H1 (cell line): ENCODE measurements at regions not wholly inside any gene's neighbourhood (a gene's known extent, or its start where the extent isn't known, plus 50 kb on each side); places are given as distances from the start of the nearest gene placed in this dataset.

Source experiments
- CTCF ChIA-PET: fragments of 300-600 bp; sonication (Branson Sonifier 250); formaldehyde crosslinking; loops from one replicate; lab custom pipeline; 2021; ENCODE audit not compliant: partially characterized antibody; lab: Charles Lee
- POLR2A ChIA-PET: fragments of 300-600 bp; sonication (Branson Sonifier 250); formaldehyde crosslinking; loops from one replicate; lab custom pipeline; 2021; ENCODE audit warnings: inconsistent platforms; ENCODE audit not compliant: partially characterized antibody; lab: Charles Lee
- DNase-seq, 2 experiments: peaks; one replicate each; pipeline versions ENCODE4 v3.0.0 to v3.0.0-alpha.2; 2010 to 2022; ENCODE audit warnings: low spot score in 2 of 2, low read depth in 1 of 2, mixed read lengths in 1 of 2
- FAIRE-seq: peaks from 2 replicates; lab custom pipeline; 2011; peaks lifted over from hg19 to GRCh38; lab: Jason Lieb, UNC
- H2AFZ ChIP-seq: 2 replicates; pipeline ENCODE4 v1.8.1; 2012; ENCODE audit warnings: low read length, inconsistent platforms
- H2AK5ac ChIP-seq: 2 replicates; pipeline ENCODE4 v1.6.1; 2013; ENCODE audit warnings: low read depth, low read length
- H2BK120ac ChIP-seq: replicated peaks from 2 replicates; pipeline ENCODE3; 2013; ENCODE audit warnings: low read depth, low read length, inconsistent platforms
- H2BK12ac ChIP-seq: 2 replicates; pipeline ENCODE4 v1.6.1; 2013; ENCODE audit warnings: low read depth, low read length
- H2BK15ac ChIP-seq: 2 replicates; pipeline ENCODE4 v1.6.1; 2013; ENCODE audit warnings: low read length
- H2BK20ac ChIP-seq: 2 replicates; pipeline ENCODE4 v1.6.1; 2013; ENCODE audit warnings: low read length
- H2BK5ac ChIP-seq: 2 replicates; pipeline ENCODE4 v1.6.1; 2013; ENCODE audit warnings: low read depth, low read length
- H3K14ac ChIP-seq: 2 replicates; pipeline ENCODE4 v1.6.1; 2013; ENCODE audit warnings: inconsistent platforms; ENCODE audit not compliant: insufficient read length
- H3K18ac ChIP-seq: 2 replicates; pipeline ENCODE4 v1.6.1; 2013; ENCODE audit warnings: low read length; ENCODE audit errors: extremely low read depth
- H3K23ac ChIP-seq: 2 replicates; pipeline ENCODE4 v1.6.1; 2013; ENCODE audit warnings: inconsistent platforms; ENCODE audit not compliant: insufficient read length
- H3K23me2 ChIP-seq: 2 replicates; pipeline ENCODE4 v1.6.1; 2013; ENCODE audit warnings: low read depth, low read length
- H3K27ac ChIP-seq: 2 replicates; pipeline ENCODE4 v1.6.1; 2011; ENCODE audit warnings: low read depth, low read length, inconsistent platforms
- H3K27me3 ChIP-seq, 4 experiments: replicated peaks in 1 of 4; 1 replicate in 1 of 4; 2 replicates in 3 of 4; pipeline versions ENCODE4 v1.6.1 to v1.8.1; 2011 to 2013; ENCODE audit warnings: low read length in 3 of 4, mild to moderate bottlenecking in 3 of 4, inconsistent platforms in 2 of 4, mixed read lengths in 2 of 4, moderate library complexity in 1 of 4; ENCODE audit not compliant: control insufficient read depth in 3 of 4, insufficient read depth in 3 of 4; ENCODE audit errors: extremely low read depth in 1 of 4
- H3K36me3 ChIP-seq, 4 experiments: 2 replicates each; pipeline versions ENCODE4 v1.6.1 to v1.8.1; 2011 to 2013; ENCODE audit warnings: mild to moderate bottlenecking in 4 of 4, low read length in 3 of 4, moderate library complexity in 2 of 4, control low read depth in 1 of 4, inconsistent platforms in 1 of 4; ENCODE audit not compliant: insufficient read depth in 4 of 4, control insufficient read depth in 2 of 4
- H3K4ac ChIP-seq: replicated peaks from 2 replicates; pipeline ENCODE3; 2013; ENCODE audit warnings: low read length, low read depth, mixed read lengths, inconsistent platforms; ENCODE audit not compliant: insufficient read length
- H3K4me1 ChIP-seq, 4 experiments: replicated peaks in 1 of 4; 1 replicate in 1 of 4; 2 replicates in 3 of 4; pipeline versions ENCODE4 v1.6.1 to v1.8.1; 2011 to 2013; ENCODE audit warnings: low read length in 3 of 4, inconsistent platforms in 2 of 4, mixed read lengths in 1 of 4; ENCODE audit not compliant: insufficient read depth in 4 of 4, control insufficient read depth in 3 of 4
- H3K4me2 ChIP-seq, 2 experiments: 2 replicates each; pipeline versions ENCODE4 v1.6.1 to v1.8.1; 2011 to 2013; ENCODE audit warnings: low read depth in 2 of 2, low read length in 2 of 2, control low read depth in 1 of 2, inconsistent platforms in 1 of 2, mild to moderate bottlenecking in 1 of 2; ENCODE audit not compliant: insufficient read depth in 1 of 2
- H3K4me3 ChIP-seq, 4 experiments: fragments of 200-600, 300-600 bp in 1 of 4; sonication (generic), shearing (Covaris generic), sonication (Bioruptor Twin) in 1 of 4; 2 replicates each; pipeline versions ENCODE4 v1.5.1 to v1.8.1; 2011 to 2016; ENCODE audit warnings: low read length in 4 of 4, low read depth in 3 of 4, control low read depth in 2 of 4, inconsistent platforms in 2 of 4, mild to moderate bottlenecking in 2 of 4, mixed read lengths in 1 of 4, moderate library complexity in 1 of 4; ENCODE audit not compliant: insufficient read depth in 2 of 4; ENCODE audit errors: extremely low read depth in 1 of 4
- H3K56ac ChIP-seq: replicated peaks from 2 replicates; pipeline ENCODE3; 2013; ENCODE audit warnings: low read depth, mild to moderate bottlenecking, mixed read lengths, low read length, inconsistent platforms; ENCODE audit not compliant: insufficient read length
- H3K79me1 ChIP-seq: 2 replicates; pipeline ENCODE4 v1.6.1; 2013; ENCODE audit warnings: low read depth, low read length, control low read depth
- H3K79me2 ChIP-seq, 2 experiments: 2 replicates each; pipeline versions ENCODE4 v1.6.1 to v1.8.1; 2012 to 2013; ENCODE audit warnings: low read length in 2 of 2, mild to moderate bottlenecking in 2 of 2, inconsistent platforms in 1 of 2; ENCODE audit not compliant: insufficient read depth in 2 of 2, control insufficient read depth in 1 of 2
- H3K9ac ChIP-seq, 4 experiments: replicated peaks in 1 of 4; 1 replicate in 1 of 4; 2 replicates in 3 of 4; pipeline versions ENCODE4 v1.6.1 to v1.8.1; 2011 to 2013; ENCODE audit warnings: low read depth in 3 of 4, low read length in 3 of 4, control low read depth in 2 of 4, mild to moderate bottlenecking in 2 of 4, moderate library complexity in 2 of 4, inconsistent platforms in 1 of 4; ENCODE audit errors: extremely low read depth in 1 of 4
- H3K9me3 ChIP-seq, 2 experiments: 2 replicates each; pipeline versions ENCODE4 v1.6.1 to v1.8.1; 2012 to 2013; ENCODE audit warnings: mild to moderate bottlenecking in 2 of 2, moderate library complexity in 2 of 2, control low read depth in 1 of 2, inconsistent platforms in 1 of 2, low read depth in 1 of 2, low read length in 1 of 2, mixed read lengths in 1 of 2; ENCODE audit not compliant: insufficient read depth in 2 of 2
- H4K20me1 ChIP-seq, 2 experiments: replicated peaks in 1 of 2; 2 replicates each; pipeline versions ENCODE3 to v1.8.1; 2011 to 2013; ENCODE audit warnings: inconsistent platforms in 2 of 2, low read length in 2 of 2, mild to moderate bottlenecking in 1 of 2; ENCODE audit not compliant: insufficient read depth in 2 of 2, control insufficient read depth in 1 of 2
- H4K5ac ChIP-seq: 2 replicates; pipeline ENCODE4 v1.6.1; 2013; ENCODE audit warnings: low read length, low read depth, mixed read lengths, inconsistent platforms; ENCODE audit not compliant: insufficient read length
- H4K8ac ChIP-seq: 2 replicates; pipeline ENCODE4 v1.8.0; 2013; ENCODE audit warnings: mild to moderate bottlenecking, moderate library complexity, low read length, inconsistent platforms; ENCODE audit not compliant: insufficient read depth; ENCODE audit errors: extremely low read depth
- H4K91ac ChIP-seq: replicated peaks from 2 replicates; pipeline ENCODE3; 2013; ENCODE audit warnings: low read length, mixed read lengths, inconsistent platforms; ENCODE audit not compliant: insufficient read length
- BACH1 ChIP-seq: IDR thresholded peaks from 2 replicates; pipeline ENCODE4 v1.6.1; 2012; ENCODE audit warnings: low read length, improper control_type of control experiment
- CHD1 ChIP-seq: IDR thresholded peaks from 2 replicates; pipeline ENCODE4 v1.6.1; 2012; ENCODE audit warnings: low read depth, low read length, improper control_type of control experiment
- CTBP2 ChIP-seq: IDR thresholded peaks from 2 replicates; pipeline ENCODE4 v1.7.0; 2011; ENCODE audit warnings: borderline replicate concordance, mild to moderate bottlenecking, moderate library complexity, mixed read lengths, low read length; ENCODE audit not compliant: insufficient read depth, insufficient read length
- NANOG ChIP-seq: IDR thresholded peaks from 2 replicates; pipeline ENCODE4 v1.6.1; 2011; ENCODE audit warnings: low read length, low read depth, mild to moderate bottlenecking, inconsistent platforms; ENCODE audit not compliant: insufficient read depth, poor library complexity, severe bottlenecking
- PHF8 ChIP-seq: fragments of 200-600 bp; sonication (generic); conservative IDR thresholded peaks from 2 replicates; pipeline ENCODE4 v1.7.1; 2012; ENCODE audit warnings: low read depth, mild to moderate bottlenecking, inconsistent platforms, low read length, moderate library complexity
- POLR2AphosphoS5 ChIP-seq: IDR thresholded peaks from 2 replicates; pipeline ENCODE4 v1.6.1; 2011; ENCODE audit warnings: low read depth, low read length
- RAD21 ChIP-seq, 2 experiments: IDR thresholded peaks in 1 of 2; conservative IDR thresholded peaks in 1 of 2; 2 replicates each; pipeline ENCODE4 v1.6.1; 2011; ENCODE audit warnings: low read depth in 2 of 2, low read length in 2 of 2, improper control_type of control experiment in 1 of 2, inconsistent platforms in 1 of 2, mild to moderate bottlenecking in 1 of 2, moderate library complexity in 1 of 2
- SIN3A ChIP-seq, 2 experiments: IDR thresholded peaks in 1 of 2; conservative IDR thresholded peaks in 1 of 2; 2 replicates each; pipeline ENCODE4 v1.6.1; 2011 to 2012; ENCODE audit warnings: low read length in 2 of 2, improper control_type of control experiment in 1 of 2, low read depth in 1 of 2, mild to moderate bottlenecking in 1 of 2
- WGBS, 2 experiments: shearing (Covaris generic) in 1 of 2; methylation state at CpG; one replicate each; pipeline versions ENCODE4 v1.1.6 to v1.1.7; 2013 to 2015; ENCODE audit warnings: low lambda C conversion rate in 2 of 2, mixed read lengths in 2 of 2, inconsistent platforms in 1 of 2, low coverage in 1 of 2, missing lambda C conversion rate in 1 of 2; ENCODE audit not compliant: insufficient replicate concordance in 2 of 2, insufficient coverage in 1 of 2, insufficient read length in 1 of 2; ENCODE audit errors: extremely low coverage in 1 of 2, missing lambda C conversion rate in 1 of 2; 5-methylcytosine and 5-hydroxymethylcytosine counted together
- TF ChIP-seq, protein P1 (sequence below), 3 experiments: IDR thresholded peaks; 1 replicate in 2 of 3; 2 replicates in 1 of 3; pipeline versions ENCODE4 v1.5.1 to v1.6.1; 2011; ENCODE audit warnings: low read length in 3 of 3, mild to moderate bottlenecking in 3 of 3, inconsistent platforms in 2 of 3, low read depth in 1 of 3, moderate library complexity in 1 of 3; ENCODE audit not compliant: insufficient read depth in 1 of 3; ENCODE audit errors: control extremely low read depth in 1 of 3

DNA sequence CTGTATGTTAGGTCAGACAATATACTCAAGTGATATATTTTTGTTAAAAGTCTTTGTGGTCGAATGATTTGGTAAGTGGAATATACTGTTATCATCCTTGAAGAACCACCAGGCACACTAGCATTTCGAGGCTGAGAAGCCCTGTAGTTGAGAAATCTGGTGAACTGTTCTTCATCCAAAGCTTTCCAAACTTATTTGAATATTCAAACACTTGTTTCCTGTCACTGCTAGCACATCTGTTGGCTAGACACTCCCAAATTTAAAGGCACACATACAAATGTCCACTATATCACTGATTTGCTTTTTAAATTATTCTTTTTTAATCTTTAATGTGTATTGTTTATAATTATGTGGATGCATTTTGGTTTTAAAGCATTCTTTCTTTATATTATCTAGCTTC is 241.9 kb upstream of the CNTNAP5 start:
- Histone ChIP-seq H3K27me3 (no peaks in the 10 kb centered on the region), H3K27ac (no peak overlapping the region), H3K23ac (no peak overlapping the region), H2BK15ac (no peak overlapping the region), H2BK12ac (no peak overlapping the region), H4K5ac (no peak overlapping the region), H2BK5ac (no peak overlapping the region), H2BK120ac (no peak overlapping the region), H3K9ac (no peak overlapping the region), H2AK5ac (no peak overlapping the region), H3K23me2 (no peaks in the 10 kb centered on the region), H3K14ac (no peak overlapping the region), H2BK20ac (no peak overlapping the region), H3K79me2 (no peaks in the 10 kb centered on the region), H3K79me1 (no peaks in the 10 kb centered on the region), H4K20me1 (no peaks in the 10 kb centered on the region), H3K4me2 (no peak overlapping the region), H3K4ac (no peak overlapping the region), H3K4me1 (no peaks in the 10 kb centered on the region), H4K8ac (no peak overlapping the region), H3K9me3 (peaks cover 0 to 7% of the 10 kb centered on the region in 2 experiments; a peak in 1 of 4 replicates), H3K36me3 (no peaks in the 10 kb centered on the region), H3K4me3 (no peak overlapping the region), H3K18ac (no peak overlapping the region), H3K56ac (no peak overlapping the region), H4K91ac (no peak overlapping the region), H2AFZ (no peak overlapping the region)
- FAIRE-seq: no peak
- no peak for TF ChIP-seq CTBP2
- TF ChIP-seq, protein P1, sequence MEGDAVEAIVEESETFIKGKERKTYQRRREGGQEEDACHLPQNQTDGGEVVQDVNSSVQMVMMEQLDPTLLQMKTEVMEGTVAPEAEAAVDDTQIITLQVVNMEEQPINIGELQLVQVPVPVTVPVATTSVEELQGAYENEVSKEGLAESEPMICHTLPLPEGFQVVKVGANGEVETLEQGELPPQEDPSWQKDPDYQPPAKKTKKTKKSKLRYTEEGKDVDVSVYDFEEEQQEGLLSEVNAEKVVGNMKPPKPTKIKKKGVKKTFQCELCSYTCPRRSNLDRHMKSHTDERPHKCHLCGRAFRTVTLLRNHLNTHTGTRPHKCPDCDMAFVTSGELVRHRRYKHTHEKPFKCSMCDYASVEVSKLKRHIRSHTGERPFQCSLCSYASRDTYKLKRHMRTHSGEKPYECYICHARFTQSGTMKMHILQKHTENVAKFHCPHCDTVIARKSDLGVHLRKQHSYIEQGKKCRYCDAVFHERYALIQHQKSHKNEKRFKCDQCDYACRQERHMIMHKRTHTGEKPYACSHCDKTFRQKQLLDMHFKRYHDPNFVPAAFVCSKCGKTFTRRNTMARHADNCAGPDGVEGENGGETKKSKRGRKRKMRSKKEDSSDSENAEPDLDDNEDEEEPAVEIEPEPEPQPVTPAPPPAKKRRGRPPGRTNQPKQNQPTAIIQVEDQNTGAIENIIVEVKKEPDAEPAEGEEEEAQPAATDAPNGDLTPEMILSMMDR (IDR thresholded peaks at IDR 0.05; ENCODE audit: control extremely low read depth in 1 of 3, insufficient read depth in 1 of 3, low read depth in 1 of 3, low read length in 3 of 3): no peak
- TF ChIP-seq NANOG: no peak
- TF ChIP-seq SIN3A (conservative IDR thresholded peaks at IDR 0.05 in 1 of 2, IDR thresholded peaks at IDR 0.05 in 1 of 2; ENCODE audit: low read depth in 1 of 2, low read length in 2 of 2): no peak
- no peak for TF ChIP-seq POLR2AphosphoS5
- TF ChIP-seq CHD1: no peak
- no peak for TF ChIP-seq BACH1
- TF ChIP-seq RAD21 (IDR thresholded peaks at IDR 0.05 in 1 of 2, conservative IDR thresholded peaks at IDR 0.05 in 1 of 2; ENCODE audit: low read depth in 2 of 2, low read length in 2 of 2): no peak
- TF ChIP-seq PHF8: no peak
- POLR2A ChIA-PET: no interaction called here
- CTCF ChIA-PET: no interaction called here
- no peak for DNase-seq
- WGBS, 2 experiments: 88% methylated on average over 2 of the region's 2 CpGs; no CpG with 5 or more reads in 1 of the 2 experiments
